GM23248 (cell line): ENCODE measurements at regions not wholly inside any gene's neighbourhood (a gene's known extent, or its start where the extent isn't known, plus 50 kb on each side); places are given as distances from the start of the nearest gene placed in this dataset.
"Not testable (repeated sequence)": the region's sequence is repeated elsewhere in the genome, so short reads cannot be mapped to it uniquely, and the experiment has no call there.

ENCODE experiments used
- EZH2 ChIP-seq: fragments of 200-600 bp; sonication (generic); IDR thresholded peaks from 2 replicates; pipeline ENCODE4 v1.6.1; 2018; ENCODE audit warnings: antibody characterized with exemption, mild to moderate bottlenecking; ENCODE audit not compliant: insufficient read depth, poor library complexity, severe bottlenecking
- EZH2phosphoT487 ChIP-seq: fragments of 200-600 bp; sonication (generic); IDR thresholded peaks from 2 replicates; pipeline ENCODE4 v1.6.1; 2018; ENCODE audit warnings: antibody characterized with exemption, moderate library complexity, mild to moderate bottlenecking, low read depth; ENCODE audit not compliant: insufficient read depth

GRCh38 chr1:146558032-146558431 is 329.2 kb upstream of the NOTCH2NLA start:
- TF ChIP-seq EZH2, EZH2phosphoT487: not testable (repeated sequence)
